ENCODE measurements at regions not wholly inside any gene's neighbourhood (a gene's known extent, or its start where the extent isn't known, plus 50 kb on each side); places are given as distances from the start of the nearest gene placed in this dataset.

- TF ChIP-seq, protein P1, sequence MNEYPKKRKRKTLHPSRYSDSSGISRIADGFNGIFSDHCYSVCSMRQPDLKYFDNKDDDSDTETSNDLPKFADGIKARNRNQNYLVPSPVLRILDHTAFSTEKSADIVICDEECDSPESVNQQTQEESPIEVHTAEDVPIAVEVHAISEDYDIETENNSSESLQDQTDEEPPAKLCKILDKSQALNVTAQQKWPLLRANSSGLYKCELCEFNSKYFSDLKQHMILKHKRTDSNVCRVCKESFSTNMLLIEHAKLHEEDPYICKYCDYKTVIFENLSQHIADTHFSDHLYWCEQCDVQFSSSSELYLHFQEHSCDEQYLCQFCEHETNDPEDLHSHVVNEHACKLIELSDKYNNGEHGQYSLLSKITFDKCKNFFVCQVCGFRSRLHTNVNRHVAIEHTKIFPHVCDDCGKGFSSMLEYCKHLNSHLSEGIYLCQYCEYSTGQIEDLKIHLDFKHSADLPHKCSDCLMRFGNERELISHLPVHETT (CRISPR knock-in tag; conservative IDR thresholded peaks at IDR 0.05) = no peak
Measured at GRCh38 chr15:27671819-27672437, 427.2 kb downstream of the OCA2 start (continued).

- Histone ChIP-seq H3K4me1 (ENCODE audit: insufficient read depth, low read length) (peaks cover 6% of the 10 kb centered on the region; the same call in 1 of the 2 replicates), H3K27me3 (ENCODE audit: control insufficient read depth in 1 of 2, insufficient read depth in 2 of 2, low read length in 2 of 2) (no peaks in the 10 kb centered on the region), H3K27ac (ENCODE audit: extremely low read length, insufficient read depth, low read length) (no peak overlapping the region), H3K9me3 (ENCODE audit: low read length) (no peaks in the 10 kb centered on the region), H3K36me3 (replicated peaks in 1 of 2; ENCODE audit: control insufficient read depth in 1 of 2, insufficient read depth in 2 of 2, low read length in 2 of 2) (no peaks in the 10 kb centered on the region), H4K20me1 (ENCODE audit: insufficient read depth, low read length) (no peaks in the 10 kb centered on the region), H3K9ac (ENCODE audit: insufficient read depth, low read depth, low read length) (no peak overlapping the region), H3K4me2 (ENCODE audit: low read depth, low read length) (no peak overlapping the region), H3K4me3 (replicated peaks in 1 of 3; ENCODE audit: insufficient read depth in 1 of 3, low read depth in 2 of 3, low read length in 3 of 3) (no peak overlapping the region), H2AFZ (ENCODE audit: low read length) (no peak overlapping the region), H3K79me2 (ENCODE audit: insufficient read depth, low read length) (no peaks in the 10 kb centered on the region)
- ChIA-PET POLR2A (no interaction called here), CTCF (ENCODE audit: low intra/inter-chr PET ratio, low total read pairs) (no interaction called here)
- no peak for TF ChIP-seq NFAT5 (CRISPR knock-in tag; IDR thresholded peaks at IDR 0.05)
- TF ChIP-seq ZNF296 (CRISPR knock-in tag; conservative IDR thresholded peaks at IDR 0.05) = no peak
- TF ChIP-seq FIP1L1 (IDR thresholded peaks at IDR 0.05; ENCODE audit: borderline replicate concordance, insufficient read depth, low read depth, low read length) = no peak
- DNase-seq (ENCODE audit: low spot score) = no peak
- no peak for ATAC-seq
- FAIRE-seq = no peak
- BruUV-seq (replicated peaks) = no TSS peak
- in situ Hi-C loops (cut with HindIII; ENCODE audit: extremely low pct_ligation_motif_present, low pct_unique_long_range_greater_than_20kb) (loop anchor here (10.0 kb wide), 1 partner anchor 344 kb away; no protein-coding TSS in a partner anchor), intact Hi-C loops (cut with micrococcal nuclease; ENCODE audit: unreplicated experiment) (no loop called here)
- 14% methylated on average over 9 of the region's 11 CpGs for WGBS (ENCODE audit: low lambda C conversion rate)
Measured at GRCh38 chr15:27670486-27671209, 428.5 kb downstream of the OCA2 start.

Measured in HepG2 (cell line).